DMS79 (cell line): ENCODE measurements at regions not wholly inside any gene's neighbourhood (a gene's known extent, or its start where the extent isn't known, plus 50 kb on each side); places are given as distances from the start of the nearest gene placed in this dataset.

Source experiments
- DNase-seq: peaks from one replicate; lab custom pipeline; 2025; lab: John Stamatoyannopoulos, UW

GRCh38 chr4:136395212-136395722, 1137.0 kb downstream of the PCDH18 start:
- no peak for DNase-seq

- DNase-seq, result no peak
Measured at GRCh38 chr4:136392576-136392975, 1139.7 kb downstream of the PCDH18 start.

DNA sequence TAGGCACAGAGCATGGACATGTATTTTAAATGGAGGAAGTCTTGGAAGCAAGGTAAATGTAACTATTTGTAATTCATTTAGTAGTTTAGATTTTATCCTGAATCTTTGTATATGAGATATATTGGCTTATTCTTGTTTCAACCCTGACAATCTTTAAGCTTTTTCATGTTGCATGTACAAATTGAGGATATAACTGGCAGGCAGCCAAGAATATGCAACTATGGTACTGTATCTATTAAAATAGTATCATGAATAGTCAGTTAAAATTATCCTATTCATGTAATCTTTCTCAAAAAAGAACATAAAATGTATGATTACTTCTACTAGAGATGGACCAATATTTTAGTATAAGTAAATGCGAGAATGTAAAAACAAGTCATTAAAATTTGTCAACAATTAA, 1141.5 kb downstream of the PCDH18 start:
- no peak for DNase-seq

GRCh38 chr4:136383082-136383481, 1149.2 kb downstream of the PCDH18 start:
- no peak for DNase-seq

DNA sequence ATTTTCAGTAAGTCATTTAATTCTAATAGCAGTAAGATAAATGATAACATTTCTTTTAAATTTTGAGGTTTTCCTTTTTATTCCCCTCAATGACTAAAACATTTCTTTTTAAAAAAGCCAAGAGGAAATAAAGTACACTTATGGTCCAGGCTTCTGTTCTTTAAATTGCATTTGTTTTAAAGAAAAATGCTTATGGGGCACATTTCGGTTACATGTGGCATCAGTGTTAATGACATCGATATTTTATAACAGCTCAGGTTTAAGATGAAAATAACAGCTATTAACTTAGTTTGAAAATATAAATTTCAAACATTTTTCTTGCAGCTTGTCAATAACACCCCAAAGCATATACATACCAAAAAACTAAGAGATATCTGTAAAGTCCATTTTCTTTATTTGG, 1161.1 kb downstream of the PCDH18 start:
- no peak for DNase-seq

DNA sequence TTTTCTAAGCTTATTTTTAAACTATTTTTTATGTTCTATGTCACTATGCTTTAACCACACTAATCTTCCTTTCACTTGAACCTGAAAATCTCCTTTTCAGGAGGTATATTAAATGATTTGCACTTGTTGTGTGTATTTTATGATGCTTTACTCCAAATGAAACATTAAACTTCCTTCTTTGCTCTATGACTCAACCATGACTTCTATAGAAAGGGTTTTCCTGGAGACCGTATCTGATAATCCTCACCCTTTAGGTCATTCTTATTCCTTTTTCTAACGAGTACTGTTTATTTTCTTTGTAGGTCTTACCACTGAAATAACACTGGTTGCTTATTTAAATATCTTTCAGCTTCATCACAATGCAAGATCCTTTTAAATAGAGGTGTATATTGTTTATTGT, 1163.2 kb downstream of the PCDH18 start:
- no peak for DNase-seq

DNA sequence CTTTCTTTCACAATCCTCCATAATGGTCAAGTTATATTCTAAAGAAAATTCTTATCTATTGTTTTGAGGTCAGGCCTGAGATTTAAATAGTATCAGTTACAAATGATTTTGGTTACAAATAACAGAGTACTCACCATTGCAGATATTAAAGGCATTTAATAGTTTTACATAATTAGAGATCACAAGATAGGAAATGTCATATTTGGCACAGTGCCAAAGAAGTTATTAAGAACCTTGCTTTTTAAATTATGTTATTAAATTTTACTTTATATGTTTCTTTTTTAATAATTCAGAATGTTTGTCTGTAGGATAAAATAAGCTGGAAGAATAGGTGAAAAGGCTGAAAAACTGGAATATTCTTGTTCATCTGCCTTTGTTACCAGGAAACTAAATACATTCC, 1174.7 kb downstream of the PCDH18 start:
- no peak for DNase-seq

DNA sequence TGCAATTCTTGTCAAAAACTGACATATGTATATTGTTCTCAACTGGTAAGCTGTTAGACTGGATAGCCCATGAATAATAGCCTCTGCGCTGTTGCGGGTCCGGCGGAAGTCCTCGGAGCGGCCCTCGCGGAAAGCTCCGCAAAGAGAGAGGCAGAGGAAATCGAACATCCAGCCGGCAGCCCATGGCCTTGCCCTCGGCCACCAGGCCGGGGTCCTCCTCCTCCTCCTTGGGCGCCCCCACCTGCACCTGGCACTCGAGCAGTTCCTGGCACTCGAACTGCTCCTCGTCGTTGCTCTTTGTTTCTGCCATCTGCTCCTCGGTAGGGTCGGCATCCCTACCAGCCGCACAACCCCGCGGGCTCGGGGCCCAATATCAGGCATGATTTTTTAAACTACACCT, 1176.3 kb downstream of the PCDH18 start:
- DNase-seq, result no peak

- DNase-seq, result no peak
Measured at GRCh38 chr4:136343340-136343739, 1189.0 kb downstream of the PCDH18 start.

DNA sequence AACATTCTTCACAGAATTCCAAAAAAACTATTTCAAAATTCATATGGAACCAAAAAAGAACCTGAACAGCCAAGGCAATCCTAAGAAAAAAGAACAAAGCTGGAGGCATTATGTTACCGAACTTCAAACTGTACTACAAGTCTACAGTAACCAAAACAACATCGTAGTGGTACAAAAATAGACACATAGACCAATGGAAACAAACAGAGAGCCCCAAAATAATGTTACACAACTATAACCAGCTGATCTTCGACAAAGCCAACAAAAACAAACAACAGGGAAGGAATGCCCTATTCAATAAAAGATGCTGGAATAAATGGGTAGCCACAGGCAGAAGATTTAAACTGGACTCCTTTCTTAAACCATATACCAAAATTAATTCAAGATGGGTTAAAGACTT, 1189.6 kb downstream of the PCDH18 start:
- no peak for DNase-seq

DNA sequence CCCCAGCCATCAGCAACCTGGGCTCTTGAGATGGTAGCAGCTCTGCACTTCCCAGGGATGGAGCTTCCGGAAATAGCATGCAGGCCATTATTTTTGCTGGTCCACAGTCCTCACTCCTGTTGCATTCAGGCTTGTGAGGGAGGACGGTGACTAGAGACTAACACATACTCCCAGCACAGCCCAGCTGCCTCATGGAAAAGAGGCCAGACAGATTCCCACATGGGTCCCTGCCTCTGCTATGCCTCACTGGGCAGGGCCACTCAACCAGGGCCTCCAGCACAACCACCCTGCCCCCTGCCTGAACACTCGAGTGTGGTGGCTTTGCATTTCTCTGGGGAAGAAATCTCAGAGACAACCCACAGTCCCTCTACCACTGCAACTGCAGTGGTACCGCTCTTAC, 1195.1 kb downstream of the PCDH18 start:
- no peak for DNase-seq

DNA sequence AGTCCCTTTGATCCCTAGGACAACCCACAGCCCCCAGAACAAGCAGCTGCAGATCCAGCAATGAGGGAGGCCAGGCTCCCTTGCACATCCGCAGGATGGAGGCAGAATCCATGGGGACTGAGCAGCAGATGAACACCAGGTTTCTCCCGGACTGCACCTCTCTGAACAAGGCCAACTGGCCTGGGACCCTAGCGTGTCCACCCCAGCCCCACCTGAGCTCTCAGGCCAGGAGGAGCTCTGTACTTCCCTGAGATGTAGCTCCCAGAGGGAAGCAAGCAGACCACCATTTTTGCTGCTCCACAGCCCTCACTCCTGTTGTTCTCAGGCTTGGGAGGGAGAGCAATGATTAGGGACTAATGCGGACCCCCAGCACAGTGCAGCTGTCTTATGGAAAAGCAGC, 1195.8 kb downstream of the PCDH18 start:
- DNase-seq, result no peak

DNA sequence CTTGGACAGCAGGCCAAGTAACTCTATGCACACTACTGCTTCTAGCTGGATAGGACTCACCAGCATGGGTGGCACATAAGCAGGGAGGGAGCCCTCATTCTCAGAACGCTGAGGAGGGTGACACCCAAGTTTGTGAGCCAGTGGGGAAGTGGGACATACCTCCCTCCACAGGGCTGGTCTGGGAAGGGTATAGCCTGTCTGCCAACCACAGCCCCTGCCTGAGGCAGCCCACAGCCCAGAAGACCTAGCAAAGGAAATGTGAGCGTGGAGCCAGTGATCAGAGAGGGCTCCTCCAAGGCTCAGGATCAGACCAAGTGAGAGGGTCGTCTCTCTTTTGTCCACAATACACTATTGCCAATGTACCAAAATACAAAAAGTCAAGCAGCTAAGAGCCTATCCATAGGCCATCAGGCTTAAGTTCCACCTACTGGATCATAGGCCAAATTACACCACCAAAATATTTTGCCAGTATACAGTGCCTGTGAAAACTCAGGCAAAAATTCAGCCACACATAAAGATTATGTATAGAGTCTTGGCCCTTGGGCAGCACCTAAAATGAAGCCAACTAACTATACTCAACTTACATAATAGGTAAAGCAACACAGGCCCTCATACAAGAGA, 1203.1 kb downstream of the PCDH18 start:
- DNase-seq, result no peak

GRCh38 chr4:136328131-136328530, 1204.2 kb downstream of the PCDH18 start:
- no peak for DNase-seq

GRCh38 chr4:136320465-136320813, 1211.9 kb downstream of the PCDH18 start:
- no peak for DNase-seq

DNA sequence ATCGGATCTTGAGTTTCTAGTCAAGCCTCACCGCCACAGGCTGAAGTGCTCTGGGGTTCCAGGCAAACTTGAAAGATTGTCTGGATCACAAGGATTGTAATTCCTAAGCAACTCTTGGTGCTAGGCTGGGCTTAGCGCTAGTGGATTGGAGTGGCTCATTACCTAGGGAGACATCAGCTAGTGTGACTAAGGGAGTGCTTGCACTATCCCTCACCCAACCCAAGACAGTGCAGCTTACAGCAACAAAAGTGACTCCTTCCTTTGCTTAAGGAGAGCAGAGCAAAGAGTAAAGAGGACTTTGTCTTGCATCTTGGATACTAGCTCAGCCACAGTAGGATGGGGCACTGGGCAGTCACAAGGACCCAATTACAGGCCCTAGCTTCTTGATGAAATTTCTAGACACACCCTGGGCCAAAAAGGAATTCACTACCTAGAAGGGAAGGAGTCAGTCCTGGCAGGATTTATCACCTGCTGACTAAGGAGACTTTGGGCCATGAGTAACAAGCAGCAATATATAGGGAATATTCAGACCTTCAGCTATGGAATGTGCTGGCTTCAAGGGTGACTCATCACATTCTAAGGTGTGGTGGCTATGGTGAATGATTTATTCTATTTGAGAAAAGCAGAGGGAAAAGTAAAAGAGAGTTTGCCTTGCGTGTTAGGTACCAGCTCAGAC, 1212.4 kb downstream of the PCDH18 start:
- no peak for DNase-seq

DNA sequence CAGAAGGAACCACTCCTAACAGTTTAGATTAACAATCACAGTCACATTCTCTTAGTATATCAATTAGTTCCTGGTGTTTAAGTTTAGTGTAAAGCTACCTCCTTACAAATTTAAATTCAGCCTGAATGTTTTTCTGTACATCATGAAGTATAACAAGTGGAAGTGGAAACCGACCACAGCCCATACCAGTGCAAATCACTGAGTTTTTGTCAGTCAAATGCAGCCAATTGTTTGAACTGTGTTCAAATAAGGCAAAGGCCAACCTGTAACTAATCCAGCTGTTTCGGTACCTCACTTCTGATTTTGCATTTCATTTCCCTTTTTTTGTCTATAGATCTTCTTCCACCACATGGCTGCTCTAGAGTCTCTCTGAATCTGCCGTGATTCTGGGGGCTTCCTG, 1215.3 kb downstream of the PCDH18 start:
- no peak for DNase-seq

DNA sequence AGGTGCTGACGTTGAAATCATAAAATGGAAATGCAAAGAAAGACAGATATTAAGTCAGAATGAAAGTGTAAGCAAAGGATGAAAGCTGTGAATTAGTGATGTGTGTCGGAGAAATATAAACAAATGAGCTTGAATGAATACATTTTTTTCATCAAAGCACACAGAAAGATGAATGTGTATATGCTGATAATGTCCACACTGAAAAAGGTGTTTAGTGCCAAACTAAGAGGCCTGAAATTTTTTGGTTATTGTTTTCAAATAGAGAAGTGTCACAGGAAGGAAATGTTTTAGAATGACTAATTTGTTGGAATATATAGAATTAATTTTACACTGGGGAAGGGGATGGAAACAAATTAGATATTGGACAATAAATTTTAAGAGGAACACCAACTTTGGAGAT, 1217.6 kb downstream of the PCDH18 start:
- DNase-seq, result no peak

DNA sequence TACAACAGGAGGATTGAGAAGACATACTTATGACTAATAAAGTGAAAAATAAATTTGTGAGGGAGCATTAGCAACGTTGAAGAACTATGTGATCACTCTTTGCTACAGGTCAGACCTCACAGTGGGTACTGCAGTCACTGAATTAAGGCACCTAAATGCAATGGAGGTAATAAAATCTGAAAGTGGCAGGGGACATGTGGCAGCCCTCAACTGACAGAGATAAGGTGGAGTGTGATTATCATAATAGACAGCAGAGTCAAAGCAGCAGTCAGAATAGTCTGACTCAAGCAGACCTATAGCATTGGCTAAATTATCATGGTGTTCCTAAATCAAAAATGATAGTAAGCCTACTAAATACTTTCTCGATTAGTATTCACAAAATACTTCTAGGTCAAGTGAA, 1220.5 kb downstream of the PCDH18 start:
- DNase-seq, result no peak

DNA sequence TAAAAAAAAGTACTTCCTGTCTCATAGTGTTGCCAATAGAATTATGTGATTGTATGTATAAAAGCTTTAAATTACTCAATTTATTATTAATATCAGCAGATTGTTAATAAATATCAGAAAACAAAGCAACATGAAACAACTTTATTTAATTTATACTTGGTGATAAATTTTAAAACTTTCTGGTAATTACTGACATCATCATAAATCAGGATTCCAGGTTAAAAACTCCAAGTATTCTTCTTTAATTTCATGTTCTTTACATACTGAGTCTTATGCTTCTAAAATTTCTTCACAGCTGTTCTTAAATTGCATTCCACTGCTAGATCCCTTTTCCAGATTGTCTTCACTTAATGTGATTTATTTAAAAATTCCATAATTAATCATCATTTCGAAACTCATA, 1224.5 kb downstream of the PCDH18 start:
- DNase-seq, result no peak

- no peak for DNase-seq
Measured at GRCh38 chr4:136306361-136306760, 1225.9 kb downstream of the PCDH18 start.

- no peak for DNase-seq
Measured at GRCh38 chr4:136302566-136302965, 1229.7 kb downstream of the PCDH18 start.

DNA sequence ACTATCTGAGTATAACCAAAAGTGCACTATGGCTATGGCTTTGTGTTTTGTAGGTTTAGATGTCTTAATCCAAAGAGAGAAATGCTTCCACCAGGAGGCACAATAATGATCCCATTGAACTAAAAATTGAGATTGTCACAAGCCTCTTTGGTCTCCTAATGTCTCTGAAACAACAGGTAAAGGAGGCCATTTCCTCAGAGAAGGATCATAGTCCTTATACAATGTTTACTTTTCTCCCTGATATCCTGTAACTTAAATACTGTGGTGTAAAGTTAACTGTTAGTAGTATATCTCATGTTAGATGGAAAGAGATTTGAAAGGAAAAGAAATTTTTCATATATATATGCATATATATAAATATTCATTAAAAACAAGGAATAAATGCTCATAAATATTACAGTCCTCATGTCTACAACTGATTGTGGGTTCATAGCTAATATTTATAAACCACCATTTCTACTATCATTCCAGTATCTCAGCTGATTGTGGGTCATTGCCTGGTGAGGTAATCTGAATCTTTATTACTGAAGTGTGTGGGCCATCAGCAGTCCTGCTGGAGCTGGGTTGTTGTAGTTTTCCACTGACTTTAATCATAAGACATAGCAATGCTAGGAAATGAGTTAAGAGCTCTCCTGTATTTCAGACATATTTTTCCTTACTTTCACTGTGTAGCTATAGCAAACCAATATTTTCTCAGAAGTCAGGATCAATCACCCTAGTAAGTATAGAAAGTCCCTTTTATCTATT, 1230.4 kb downstream of the PCDH18 start:
- no peak for DNase-seq
